ENCODE measurements at regions not wholly inside any gene's neighbourhood (a gene's known extent, or its start where the extent isn't known, plus 50 kb on each side); places are given as distances from the start of the nearest gene placed in this dataset.

DNA sequence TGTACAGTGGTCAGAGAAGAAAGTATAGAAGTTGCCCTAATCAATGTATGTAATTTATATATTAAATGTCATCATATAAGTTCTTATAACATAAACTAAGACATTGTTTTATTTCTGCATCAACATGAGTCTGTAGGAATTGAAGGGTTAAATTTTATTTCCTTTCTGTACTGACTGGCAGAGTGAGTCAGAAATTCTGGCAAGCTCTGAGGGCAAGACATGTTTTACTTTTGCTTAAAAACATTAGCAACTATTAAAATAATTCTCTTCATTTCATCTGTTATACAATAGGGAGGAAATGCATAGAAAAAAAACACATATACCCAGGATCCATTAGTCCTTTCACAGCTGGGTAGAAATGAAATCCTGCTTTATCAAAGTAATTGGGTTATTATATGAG is 171.4 kb upstream of the ALCAM start:
- DNase-seq = no peak

GRCh38 chr3:105197863-105198262 is 168.8 kb upstream of the ALCAM start:
- intact Hi-C loops (cut with DNase I) = no loop called here
- WGBS, 2 donors = 43 to 66% methylated on average over 2 of the region's 2 CpGs
- H3K27ac ChIP-seq = no peak overlapping the region

More for the DNA sequence above, 171.4 kb upstream of the ALCAM start:
- TF ChIP-seq POLR2AphosphoS5 (IDR thresholded peaks at IDR 0.05) (no peak), EP300 (IDR thresholded peaks at IDR 0.05) (no peak), POLR2A (IDR thresholded peaks at IDR 0.05) (no peak)
- TF ChIP-seq, protein P1, sequence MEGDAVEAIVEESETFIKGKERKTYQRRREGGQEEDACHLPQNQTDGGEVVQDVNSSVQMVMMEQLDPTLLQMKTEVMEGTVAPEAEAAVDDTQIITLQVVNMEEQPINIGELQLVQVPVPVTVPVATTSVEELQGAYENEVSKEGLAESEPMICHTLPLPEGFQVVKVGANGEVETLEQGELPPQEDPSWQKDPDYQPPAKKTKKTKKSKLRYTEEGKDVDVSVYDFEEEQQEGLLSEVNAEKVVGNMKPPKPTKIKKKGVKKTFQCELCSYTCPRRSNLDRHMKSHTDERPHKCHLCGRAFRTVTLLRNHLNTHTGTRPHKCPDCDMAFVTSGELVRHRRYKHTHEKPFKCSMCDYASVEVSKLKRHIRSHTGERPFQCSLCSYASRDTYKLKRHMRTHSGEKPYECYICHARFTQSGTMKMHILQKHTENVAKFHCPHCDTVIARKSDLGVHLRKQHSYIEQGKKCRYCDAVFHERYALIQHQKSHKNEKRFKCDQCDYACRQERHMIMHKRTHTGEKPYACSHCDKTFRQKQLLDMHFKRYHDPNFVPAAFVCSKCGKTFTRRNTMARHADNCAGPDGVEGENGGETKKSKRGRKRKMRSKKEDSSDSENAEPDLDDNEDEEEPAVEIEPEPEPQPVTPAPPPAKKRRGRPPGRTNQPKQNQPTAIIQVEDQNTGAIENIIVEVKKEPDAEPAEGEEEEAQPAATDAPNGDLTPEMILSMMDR (IDR thresholded peaks at IDR 0.05) = no peak
- Histone ChIP-seq H3K27ac (no peak overlapping the region), H3K4me3 (no peak overlapping the region), H3K4me1 (no peaks in the 10 kb centered on the region), H3K27me3 (no peaks in the 10 kb centered on the region), H3K36me3 (no peaks in the 10 kb centered on the region), H3K9me3 (no peaks in the 10 kb centered on the region)
- intact Hi-C loops (cut with DNase I) = no loop called here

GRCh38 chr3:105199217-105199616 is 167.5 kb upstream of the ALCAM start:
- TF ChIP-seq, protein P1 (IDR thresholded peaks at IDR 0.05) = no peak
- no peak for TF ChIP-seq POLR2AphosphoS5 (IDR thresholded peaks at IDR 0.05)
- TF ChIP-seq POLR2A (IDR thresholded peaks at IDR 0.05) = no peak
- no peak for TF ChIP-seq EP300 (IDR thresholded peaks at IDR 0.05)
- Histone ChIP-seq H3K9me3 (no peaks in the 10 kb centered on the region), H3K27ac (no peak overlapping the region), H3K27me3 (no peaks in the 10 kb centered on the region), H3K36me3 (no peaks in the 10 kb centered on the region), H3K4me3 (no peak overlapping the region), H3K4me1 (no peaks in the 10 kb centered on the region)
- 88 to 91% methylated on average over 3 of the region's 3 CpGs for WGBS, 2 donors
- intact Hi-C loops (cut with DNase I) = no loop called here
- DNase-seq = no peak

More at GRCh38 chr3:105197863-105198262, 168.8 kb upstream of the ALCAM start:
- TF ChIP-seq POLR2A (IDR thresholded peaks at IDR 0.05) (no peak), EP300 (IDR thresholded peaks at IDR 0.05) (no peak), POLR2AphosphoS5 (IDR thresholded peaks at IDR 0.05) (no peak)
- TF ChIP-seq, protein P1 (IDR thresholded peaks at IDR 0.05) = no peak
- no peaks in the 10 kb centered on the region for H3K36me3 ChIP-seq
- H3K27me3 ChIP-seq = no peaks in the 10 kb centered on the region
- no peak for DNase-seq
- H3K4me1 ChIP-seq = no peaks in the 10 kb centered on the region
- H3K4me3 ChIP-seq = no peak overlapping the region
- no peaks in the 10 kb centered on the region for H3K9me3 ChIP-seq

- TF ChIP-seq POLR2AphosphoS5 (IDR thresholded peaks at IDR 0.05) (no peak), EP300 (IDR thresholded peaks at IDR 0.05) (no peak), POLR2A (IDR thresholded peaks at IDR 0.05) (no peak)
- TF ChIP-seq, protein P1 (IDR thresholded peaks at IDR 0.05) = no peak
- H3K36me3 ChIP-seq = no peaks in the 10 kb centered on the region
- no peak for DNase-seq
- H3K27ac ChIP-seq = no peak overlapping the region
- no peaks in the 10 kb centered on the region for H3K4me1 ChIP-seq
- H3K9me3 ChIP-seq = no peaks in the 10 kb centered on the region
- 74 to 78% methylated on average over 1 of the region's 1 CpG for WGBS, 2 donors
- no peaks in the 10 kb centered on the region for H3K27me3 ChIP-seq
- intact Hi-C loops (cut with DNase I) = no loop called here
- no peak overlapping the region for H3K4me3 ChIP-seq
These were observed 156.6 kb upstream of the ALCAM start for GRCh38 chr3:105210141-105210540.

DNA sequence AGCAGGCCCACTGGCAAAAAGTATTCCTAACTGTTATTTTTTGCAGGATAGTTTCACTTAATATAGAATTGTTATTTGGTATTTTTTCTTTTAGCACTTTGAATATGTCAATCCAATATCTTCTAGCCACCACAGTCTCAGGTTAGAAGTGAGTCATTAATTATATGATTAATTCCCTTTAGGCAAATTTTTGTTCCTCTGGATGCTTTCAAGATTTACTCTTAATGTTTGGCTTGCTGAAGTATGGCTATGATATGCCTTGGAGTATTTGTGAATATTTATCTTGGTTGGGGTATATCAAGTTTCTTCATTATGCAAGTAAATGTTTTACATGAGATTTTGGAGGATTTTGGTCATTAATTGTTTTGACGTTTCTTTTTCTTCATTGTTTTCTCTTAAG is 152.1 kb upstream of the ALCAM start:
- intact Hi-C loops (cut with DNase I) = no loop called here
- Histone ChIP-seq H3K27me3 (no peaks in the 10 kb centered on the region), H3K4me3 (no peak overlapping the region), H3K9me3 (no peaks in the 10 kb centered on the region), H3K36me3 (no peaks in the 10 kb centered on the region), H3K27ac (no peak overlapping the region), H3K4me1 (no peaks in the 10 kb centered on the region)
- TF ChIP-seq, protein P1 (IDR thresholded peaks at IDR 0.05) = no peak
- TF ChIP-seq POLR2AphosphoS5 (IDR thresholded peaks at IDR 0.05) (no peak), POLR2A (IDR thresholded peaks at IDR 0.05) (no peak), EP300 (IDR thresholded peaks at IDR 0.05) (no peak)
- DNase-seq = no peak
- WGBS, 2 donors = 81 to 87% methylated on average over 1 of the region's 1 CpG

All from sigmoid colon (tissue), 6 donors.